GM19099 (cell line): ENCODE measurements at regions not wholly inside any gene's neighbourhood (a gene's known extent, or its start where the extent isn't known, plus 50 kb on each side); places are given as distances from the start of the nearest gene placed in this dataset.
A peak's percentile ranks its signal among the peaks of the same experiment; 100 is the strongest.

ENCODE experiments used
- POLR2A ChIP-seq: IDR thresholded peaks from 3 replicates; pipeline ENCODE4 v1.6.1; 2011; ENCODE audit warnings: low read depth; ENCODE audit not compliant: insufficient read length; ENCODE audit errors: extremely low read depth

DNA sequence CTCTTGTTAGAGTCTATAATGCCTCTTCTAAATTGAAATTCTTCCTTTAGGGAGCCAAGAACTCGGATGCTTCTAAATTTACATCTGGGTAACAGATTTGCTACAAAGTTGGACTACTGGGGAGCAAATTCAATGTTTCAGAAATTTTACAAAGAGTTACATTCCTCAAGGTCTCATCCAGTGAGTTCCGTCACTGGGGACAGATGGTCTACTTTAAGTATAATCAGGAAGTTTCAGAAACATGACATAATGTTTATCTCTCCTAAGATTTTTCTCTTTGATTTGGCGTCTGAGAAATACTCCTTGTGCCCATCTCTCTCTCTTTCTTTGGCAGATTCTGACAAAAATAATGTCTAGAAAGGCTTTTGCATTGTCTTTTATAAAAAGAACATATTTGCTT, 81.5 kb upstream of the MBNL2 start:
- no peak for TF ChIP-seq POLR2A

DNA sequence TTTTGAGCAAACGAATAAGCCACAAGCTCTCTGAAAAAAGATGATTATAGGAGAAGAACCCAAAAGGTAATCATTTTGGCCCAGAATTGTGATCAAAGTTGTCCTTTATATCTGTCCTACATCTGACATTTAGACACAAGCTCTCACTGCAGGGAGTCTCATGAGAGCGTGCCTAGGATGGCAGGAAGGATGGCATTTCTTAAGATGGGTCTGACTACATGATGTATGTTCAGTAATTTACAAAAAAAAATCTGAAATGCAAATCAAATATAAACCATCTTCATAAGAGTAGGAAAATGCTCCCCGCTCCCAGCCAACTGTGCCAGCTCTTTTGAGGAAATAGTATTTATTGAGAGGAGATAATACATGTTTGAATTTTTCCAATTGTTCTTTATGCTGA, 81.0 kb upstream of the MBNL2 start:
- no peak for TF ChIP-seq POLR2A

DNA sequence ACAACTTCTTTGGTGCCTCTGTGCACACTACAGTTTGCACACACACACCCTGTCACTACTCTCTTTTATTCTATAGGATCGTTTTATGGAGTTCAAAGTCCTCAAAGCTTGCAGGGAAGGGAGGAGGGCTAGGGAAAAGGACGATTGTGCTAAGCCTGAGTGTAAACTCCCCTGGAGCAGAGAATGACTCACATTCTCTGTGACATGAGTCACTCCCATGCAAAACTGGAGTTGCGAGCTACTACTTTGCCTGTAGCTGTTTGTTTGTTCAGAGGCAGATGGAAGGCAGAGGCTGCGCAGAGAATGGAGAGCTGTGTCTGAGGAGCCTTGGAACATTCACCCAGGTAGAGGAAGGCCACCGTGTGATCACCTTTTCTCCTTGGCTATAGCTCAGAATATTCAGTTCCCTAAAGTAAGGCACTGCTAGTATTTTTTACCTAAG, 80.5 kb upstream of the MBNL2 start:
- TF ChIP-seq POLR2A, result no peak

DNA sequence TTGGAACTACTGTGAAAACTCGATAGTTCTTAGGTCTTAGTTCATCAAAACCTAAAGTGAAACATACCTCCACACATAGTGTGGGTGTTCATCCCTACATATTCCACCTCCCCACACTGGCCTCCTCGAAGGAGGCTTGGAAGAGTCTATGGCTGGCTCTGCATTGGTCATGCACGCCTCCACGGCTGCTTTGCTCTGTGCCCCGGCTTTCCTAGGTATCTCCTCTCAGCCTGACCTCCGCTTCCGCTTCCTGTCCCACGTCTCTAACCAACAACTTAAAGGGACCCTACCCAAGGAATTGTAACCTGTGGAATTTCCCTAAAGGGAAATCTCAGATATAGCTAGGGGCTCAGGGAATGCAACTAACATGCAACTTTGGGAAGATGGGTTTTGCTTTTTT, 79.7 kb upstream of the MBNL2 start:
- peak; percentile 63 for TF ChIP-seq POLR2A

GRCh38 chr13:97145057-97145456, 77.1 kb upstream of the MBNL2 start:
- TF ChIP-seq POLR2A, result no peak

DNA sequence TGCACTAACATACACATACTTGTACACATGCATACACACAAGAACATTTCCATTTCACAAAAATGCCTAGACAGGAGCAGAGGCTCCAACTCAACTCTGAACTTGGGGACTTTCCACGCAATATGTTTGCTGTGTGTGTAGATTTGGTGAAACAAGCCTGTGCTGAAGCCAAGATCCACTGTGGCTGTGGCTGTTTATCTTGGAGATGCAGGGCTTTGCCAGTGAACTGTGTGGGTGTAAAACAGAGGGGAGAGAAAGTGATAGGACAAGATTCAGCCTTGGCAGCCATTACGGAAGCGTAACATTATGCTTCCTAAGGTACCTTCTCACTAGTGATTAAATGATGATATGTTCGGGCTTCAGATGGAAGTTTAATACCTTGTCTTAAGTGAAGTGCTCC, 73.2 kb upstream of the MBNL2 start:
- no peak for TF ChIP-seq POLR2A

GRCh38 chr13:97160421-97160820, 61.7 kb upstream of the MBNL2 start:
- TF ChIP-seq POLR2A, result no peak

DNA sequence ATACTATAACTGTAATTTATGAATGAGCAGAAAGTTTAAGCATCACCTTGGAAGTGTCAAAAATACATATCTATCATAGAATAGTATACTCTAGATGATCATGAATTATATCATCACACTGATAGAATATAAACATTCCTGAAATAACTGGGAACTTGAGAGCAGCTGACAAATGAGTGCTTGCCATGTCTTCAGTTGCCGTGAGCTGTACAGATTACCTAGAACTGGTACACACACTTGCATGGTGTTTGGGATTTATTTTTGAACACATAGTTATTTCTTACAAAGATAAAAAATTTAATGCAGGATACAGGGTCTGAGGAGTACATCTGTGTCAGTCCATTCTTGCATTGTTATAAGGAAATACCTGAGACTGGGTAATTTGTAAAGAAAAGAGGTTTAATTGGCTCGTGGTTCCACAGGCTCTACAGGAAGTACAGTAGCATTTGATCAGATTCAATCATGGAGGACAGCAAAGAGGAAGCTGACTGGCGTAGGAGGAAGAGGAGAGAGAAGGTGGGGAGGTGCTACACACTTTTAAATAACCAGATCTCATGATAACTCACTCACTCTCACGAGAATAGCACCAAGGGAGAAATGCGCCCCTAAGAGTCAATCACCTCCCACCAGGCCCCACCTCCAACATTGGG, 60.4 kb upstream of the MBNL2 start:
- no peak for TF ChIP-seq POLR2A

DNA sequence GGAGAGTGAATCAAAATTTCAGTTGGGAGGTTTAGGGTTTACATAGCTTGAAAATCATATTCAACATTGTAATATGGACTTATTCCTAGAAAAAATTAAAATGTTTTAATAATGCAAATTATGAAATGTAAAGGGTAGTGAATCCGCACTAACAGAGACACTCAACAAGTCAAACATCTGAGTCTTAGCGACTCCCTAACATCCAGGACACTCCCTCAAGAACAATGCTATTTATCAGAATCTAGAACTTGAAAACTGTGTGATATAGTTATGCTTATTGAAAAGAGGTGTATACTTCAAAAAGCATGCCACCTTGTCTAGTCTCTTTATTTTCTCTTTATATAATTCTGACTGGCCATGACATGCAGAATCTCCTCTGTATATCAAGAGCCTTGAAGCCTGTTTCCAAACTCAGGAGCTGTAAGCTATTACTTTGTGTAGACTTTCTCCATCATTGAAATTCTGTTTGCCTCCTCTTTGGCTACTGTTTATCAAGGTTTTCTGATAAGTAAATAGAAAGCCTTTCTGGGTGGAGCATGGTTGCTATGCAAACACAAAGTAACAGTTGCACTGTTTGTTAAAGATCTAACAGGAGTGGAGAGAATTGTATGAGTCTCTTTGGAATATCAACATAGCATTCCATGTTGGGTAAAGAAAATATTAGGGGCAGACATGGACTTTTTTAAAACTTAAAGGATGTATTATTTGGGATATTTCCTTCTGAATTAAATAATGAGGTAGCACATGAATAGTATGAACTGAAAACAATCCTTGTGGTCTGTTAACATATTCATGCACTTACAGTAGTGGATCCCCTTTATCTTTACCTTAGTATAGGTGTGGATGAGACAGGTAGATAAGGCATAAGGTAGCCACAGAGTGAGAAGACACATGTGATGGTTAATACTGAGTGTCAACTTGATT, 56.4 kb upstream of the MBNL2 start:
- TF ChIP-seq POLR2A, result no peak

DNA sequence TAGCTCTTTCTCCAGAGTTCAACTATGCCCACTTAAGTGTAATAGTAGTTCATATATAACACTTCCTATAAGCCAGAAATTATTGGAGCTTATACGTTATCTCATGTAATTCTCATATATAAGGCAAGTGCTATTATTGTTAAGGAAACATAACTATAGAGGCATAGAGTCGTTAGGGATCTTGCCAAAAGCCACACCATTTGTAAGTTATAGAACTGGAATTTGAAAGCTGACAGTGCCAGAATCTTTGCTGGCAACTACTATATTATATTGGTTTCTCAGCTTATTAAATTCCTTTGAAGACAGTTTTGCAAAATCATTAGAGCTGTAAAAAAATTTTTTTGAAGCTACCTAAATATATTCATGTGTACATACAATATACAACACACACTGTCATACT, 51.0 kb upstream of the MBNL2 start:
- no peak for TF ChIP-seq POLR2A
